ENCODE measurements at regions not wholly inside any gene's neighbourhood (a gene's known extent, or its start where the extent isn't known, plus 50 kb on each side); places are given as distances from the start of the nearest gene placed in this dataset.

GRCh38 chr17:77371117-77371887, 230.5 kb downstream of the SEC14L1 start:
- Histone ChIP-seq H3K27me3 (peaks cover 0 to 20% (median 2%) of the 10 kb centered on the region in 4 donors), H3K9me3 (no peaks in the 10 kb centered on the region), H3K4me3 (no peak overlapping the region), H3K4me1 (peaks cover 11 to 36% (median 15%) of the 10 kb centered on the region in 3 donors), H3K36me3 (no peaks in the 10 kb centered on the region), H3K27ac (no peak overlapping the region)
- no peak for ATAC-seq
- no peak for FAIRE-seq
- intact Hi-C loops (cut with DNase I) = no loop called here
- 77 to 82% methylated on average over 20 of the region's 20 CpGs for WGBS, 2 donors
- TF ChIP-seq CTCF (IDR thresholded peaks at IDR 0.05) = no peak
- DNase-seq = peak in 1 of 6 donors; percentile 42

- FAIRE-seq (no peak), DNase-seq (peak in 1 of 6 donors; percentile 56), ATAC-seq (no peak)
- Histone ChIP-seq H3K4me1 (peaks cover 17 to 37% (median 18%) of the 10 kb centered on the region in 3 donors), H3K4me3 (peak overlapping the region in 1 of 4 donors; percentile 57), H3K27ac (peak overlapping the region in 2 of 4 donors; percentile 88 to 89), H3K36me3 (no peaks in the 10 kb centered on the region), H3K9me3 (no peaks in the 10 kb centered on the region), H3K27me3 (peaks cover 0 to 20% (median 2%) of the 10 kb centered on the region in 4 donors)
- intact Hi-C loops (cut with DNase I) = no loop called here
- TF ChIP-seq CTCF (IDR thresholded peaks at IDR 0.05) = no peak
- WGBS, 2 donors = 78 to 89% methylated on average over 15 to 16 of the region's 16 CpGs
Measured at GRCh38 chr17:77371888-77372443, 231.2 kb downstream of the SEC14L1 start.

- intact Hi-C loops (cut with DNase I) = no loop called here
- Histone ChIP-seq H3K9me3 (no peaks in the 10 kb centered on the region), H3K4me3 (peak overlapping the region; percentile 40 to 72 (median 52)), H3K27ac (peak overlapping the region in 3 of 4 donors; percentile 86 to 89 (median 88)), H3K36me3 (no peaks in the 10 kb centered on the region), H3K27me3 (peaks cover 0 to 20% (median 2%) of the 10 kb centered on the region in 4 donors), H3K4me1 (peaks cover 21 to 44% (median 23%) of the 10 kb centered on the region in 3 donors)
- no peak for FAIRE-seq
- peak; percentile 12 to 42 (median 38) for ATAC-seq
- TF ChIP-seq CTCF (IDR thresholded peaks at IDR 0.05) = no peak
- peak; percentile 45 to 85 (median 68) for DNase-seq
- WGBS, 2 donors = 8 to 9% methylated on average over 49 to 64 of the region's 64 CpGs
Measured at GRCh38 chr17:77372444-77373298, 231.9 kb downstream of the SEC14L1 start.

GRCh38 chr17:77373299-77374169, 232.8 kb downstream of the SEC14L1 start:
- peaks cover 0 to 15% (median 2%) of the 10 kb centered on the region in 4 donors for H3K27me3 ChIP-seq
- peak in 3 of 6 donors; percentile 37 to 87 (median 74) for DNase-seq
- H3K4me3 ChIP-seq = peak overlapping the region; percentile 40 to 72 (median 52)
- TF ChIP-seq CTCF (IDR thresholded peaks at IDR 0.05) = no peak
- no peaks in the 10 kb centered on the region for H3K9me3 ChIP-seq
- H3K36me3 ChIP-seq = no peaks in the 10 kb centered on the region
- WGBS, 2 donors = 1 to 4% methylated on average over 53 to 90 of the region's 90 CpGs
- H3K4me1 ChIP-seq = peaks cover 29 to 52% (median 29%) of the 10 kb centered on the region in 3 donors
- peak overlapping the region; percentile 55 to 89 (median 87) for H3K27ac ChIP-seq
- ATAC-seq = peak; percentile 3 to 16 (median 6)
- FAIRE-seq = no peak
- intact Hi-C loops (cut with DNase I) = no loop called here

Measured in pancreas (tissue), 10 donors.